Lung (tissue), 11 donors: ENCODE measurements at regions not wholly inside any gene's neighbourhood (a gene's known extent, or its start where the extent isn't known, plus 50 kb on each side); places are given as distances from the start of the nearest gene placed in this dataset.
A peak's percentile ranks its signal among the peaks of the same experiment; 100 is the strongest.

Experiments used
- ATAC-seq: fragments of 200-7000 bp; cut with Tn5 transposase; one replicate; pipeline ENCODE4 v1.9.1; 2020; ENCODE audit warnings: moderate number of reproducible peaks; ENCODE audit not compliant: insufficient read depth, low FRiP score
- DNase-seq, 3 donors: peaks; one replicate each; pipeline ENCODE4 v3.0.0-alpha.2; 2013 to 2017
- H3K27ac ChIP-seq, 2 donors: one replicate each; pipeline ENCODE4 v1.5.1; 2013; ENCODE audit warnings: mild to moderate bottlenecking in 2 of 2, moderate library complexity in 2 of 2, control low read depth in 1 of 2, inconsistent platforms in 1 of 2, low read depth in 1 of 2, low read length in 1 of 2
- H3K27me3 ChIP-seq, 3 donors: one replicate each; pipeline ENCODE4 v1.5.1; 2013; ENCODE audit warnings: low read length in 2 of 3; ENCODE audit not compliant: control insufficient read depth in 3 of 3, insufficient read depth in 3 of 3
- H3K36me3 ChIP-seq, 4 donors: one replicate each; pipeline ENCODE4 v1.5.1; 2013; ENCODE audit warnings: low read length in 4 of 4, mild to moderate bottlenecking in 1 of 4, moderate library complexity in 1 of 4; ENCODE audit not compliant: control insufficient read depth in 4 of 4, insufficient read depth in 4 of 4
- H3K4me1 ChIP-seq, 5 donors: one replicate each; pipeline ENCODE4 v1.5.1; 2013; ENCODE audit warnings: low read length in 5 of 5, mild to moderate bottlenecking in 2 of 5, moderate library complexity in 1 of 5; ENCODE audit not compliant: control insufficient read depth in 5 of 5, insufficient read depth in 5 of 5
- H3K4me3 ChIP-seq: one replicate; pipeline ENCODE4 v1.5.1; 2013; ENCODE audit warnings: mild to moderate bottlenecking, control low read depth, moderate library complexity
- H3K9ac ChIP-seq, 2 donors: one replicate each; pipeline ENCODE4 v1.5.1; 2013; ENCODE audit warnings: low read length in 2 of 2, control low read depth in 1 of 2; ENCODE audit not compliant: insufficient read depth in 1 of 2
- H3K9me3 ChIP-seq, 4 donors: one replicate each; pipeline ENCODE4 v1.5.1; 2013; ENCODE audit warnings: low read length in 3 of 4, mild to moderate bottlenecking in 1 of 4, moderate library complexity in 1 of 4; ENCODE audit not compliant: control insufficient read depth in 4 of 4, insufficient read depth in 3 of 4
- CTCF ChIP-seq: IDR thresholded peaks from 2 replicates; pipeline ENCODE4 v1.5.1; 2012; ENCODE audit warnings: mild to moderate bottlenecking; ENCODE audit errors: control extremely low read depth, extremely low read depth
- WGBS, 2 donors: extraction: QIAGEN DNeasy Blood & Tissue Kit; methylation state at CpG; one replicate each; pipeline ENCODE4 v1.1.7; 2013; 5-methylcytosine and 5-hydroxymethylcytosine counted together
- donor health status: control.
- donor health status: control.
- donor health status: Bipolar disorder and iron deficiency.
- donor health status: healthy.
- donor health status: DM: yes; HTN: yes; CAD: no.

- no peak for ATAC-seq
- TF ChIP-seq CTCF: no peak
Observed at GRCh38 chr2:225272173-225272572, 127.3 kb upstream of the NYAP2 start.

GRCh38 chr2:225270861-225271260, 128.6 kb upstream of the NYAP2 start:
- Histone ChIP-seq H3K36me3 (no peaks in the 10 kb centered on the region), H3K9me3 (no peaks in the 10 kb centered on the region), H3K27me3 (peaks cover 0 to 2% (median 0%) of the 10 kb centered on the region in 3 donors), H3K9ac (no peak overlapping the region), H3K4me1 (no peaks in the 10 kb centered on the region), H3K4me3 (no peak overlapping the region), H3K27ac (no peak overlapping the region)
- no peak for TF ChIP-seq CTCF
- 8 to 22% methylated on average over 2 of the region's 2 CpGs for WGBS, 2 donors
- peak in 2 of 3 donors; percentile 7 to 11 for DNase-seq
- peak; percentile 58 for ATAC-seq

More at GRCh38 chr2:225272173-225272572, 127.3 kb upstream of the NYAP2 start:
- no peaks in the 10 kb centered on the region for H3K36me3 ChIP-seq
- H3K9ac ChIP-seq: no peak overlapping the region
- H3K4me3 ChIP-seq: no peak overlapping the region
- peaks cover 0 to 2% (median 0%) of the 10 kb centered on the region in 3 donors for H3K27me3 ChIP-seq
- H3K27ac ChIP-seq: no peak overlapping the region
- H3K9me3 ChIP-seq: peaks cover 0 to 4% (median 0%) of the 10 kb centered on the region in 4 donors
- no peak for DNase-seq
- H3K4me1 ChIP-seq: no peaks in the 10 kb centered on the region

- no peak overlapping the region for H3K4me3 ChIP-seq
- no peaks in the 10 kb centered on the region for H3K27me3 ChIP-seq
- H3K36me3 ChIP-seq: no peaks in the 10 kb centered on the region
- no peak overlapping the region for H3K27ac ChIP-seq
- DNase-seq (no peak), ATAC-seq (no peak)
- no peaks in the 10 kb centered on the region for H3K9me3 ChIP-seq
- no peaks in the 10 kb centered on the region for H3K4me1 ChIP-seq
- no peak overlapping the region for H3K9ac ChIP-seq
- TF ChIP-seq CTCF: no peak
Observed at GRCh38 chr2:225270053-225270452, 129.5 kb upstream of the NYAP2 start.

- H3K9ac ChIP-seq: no peak overlapping the region
- no peak for TF ChIP-seq CTCF
- no peaks in the 10 kb centered on the region for H3K36me3 ChIP-seq
- H3K27me3 ChIP-seq: no peaks in the 10 kb centered on the region
- no peak overlapping the region for H3K4me3 ChIP-seq
- ATAC-seq (no peak), DNase-seq (no peak)
- peaks cover 0 to 3% (median 0%) of the 10 kb centered on the region in 4 donors for H3K9me3 ChIP-seq
- WGBS, 2 donors: 69 to 75% methylated on average over 3 of the region's 3 CpGs
- H3K4me1 ChIP-seq: no peaks in the 10 kb centered on the region
- H3K27ac ChIP-seq: no peak overlapping the region
Observed at GRCh38 chr2:225254363-225254762, 145.1 kb upstream of the NYAP2 start.
